ENCODE measurements at regions not wholly inside any gene's neighbourhood (a gene's known extent, or its start where the extent isn't known, plus 50 kb on each side); places are given as distances from the start of the nearest gene placed in this dataset.

DNA sequence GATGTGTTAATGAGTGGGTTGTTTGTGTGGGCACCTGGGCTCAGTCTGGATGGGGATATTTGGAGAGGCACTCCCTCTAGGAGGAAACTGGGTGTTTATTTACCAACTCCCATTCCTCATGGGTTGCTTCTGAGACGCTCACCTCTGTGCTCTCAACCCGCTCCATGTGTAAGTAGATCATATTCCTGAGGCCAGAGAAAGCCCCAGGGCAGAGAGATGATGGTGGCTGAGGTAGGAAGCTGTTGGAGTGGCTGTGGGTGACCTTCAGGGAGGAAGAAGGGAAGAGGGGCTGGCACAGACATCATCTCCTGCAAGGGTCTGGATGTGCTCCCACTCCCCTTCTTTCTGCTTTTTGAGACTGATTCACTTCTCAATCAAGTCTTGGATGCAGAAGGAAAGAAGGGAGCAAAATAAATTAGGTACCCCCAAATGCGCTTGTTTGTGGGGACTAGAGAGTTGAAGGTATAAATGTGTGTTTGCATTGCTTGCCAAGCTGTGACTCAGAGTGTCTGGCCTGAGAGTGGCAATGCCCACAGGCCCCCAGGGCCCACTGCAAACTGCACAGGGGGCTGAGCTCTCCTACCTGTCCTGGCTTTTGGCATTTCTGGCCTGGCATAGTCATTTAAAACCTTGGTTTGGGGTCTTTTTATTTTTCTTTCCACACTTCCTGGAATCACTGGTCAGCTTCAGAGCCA, 57.2 kb upstream of the TNP1 start:
- no peaks in the 10 kb centered on the region for H3K36me3 Mint-ChIP-seq (ENCODE audit: low read depth)
- no peak overlapping the region for H3K4me3 Mint-ChIP-seq
- H3K9me3 Mint-ChIP-seq: no peaks in the 10 kb centered on the region
- no peaks in the 10 kb centered on the region for H3K27me3 Mint-ChIP-seq (ENCODE audit: low read depth)
- no peaks in the 10 kb centered on the region for H3K4me1 Mint-ChIP-seq (ENCODE audit: low read depth)
- no peak overlapping the region for H3K27ac Mint-ChIP-seq

DNA sequence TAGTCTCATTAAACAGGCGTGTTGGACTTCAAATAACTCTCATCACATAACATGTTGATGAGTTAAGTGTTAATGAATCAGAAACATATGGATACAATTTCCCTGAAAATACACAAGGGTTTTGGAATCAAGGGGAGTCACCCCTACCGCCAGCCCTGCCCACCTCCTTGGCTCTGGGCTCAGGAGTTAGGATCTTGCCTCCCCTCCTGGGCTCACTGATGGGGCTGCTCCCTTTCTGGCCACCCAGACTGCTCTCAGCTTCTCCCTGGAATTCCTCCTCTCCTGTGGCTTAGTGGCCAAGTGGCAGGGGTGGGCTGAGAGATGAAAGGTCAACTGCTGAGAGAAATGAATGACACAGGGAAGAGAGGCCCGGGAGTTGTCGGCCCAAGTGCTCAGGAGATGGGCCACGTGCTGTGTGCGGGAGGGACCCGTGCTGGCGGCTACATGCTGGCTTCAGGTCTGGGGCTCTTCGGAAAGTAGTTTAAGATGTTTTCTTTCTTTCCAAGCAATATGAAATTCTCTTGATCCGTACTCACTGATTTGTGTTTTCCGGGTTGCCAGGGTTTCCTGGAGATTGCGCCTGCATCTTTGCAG, 55.8 kb upstream of the TNP1 start:
- Mint-ChIP-seq H3K9me3 (no peaks in the 10 kb centered on the region), H3K4me3 (no peak overlapping the region), H3K27ac (no peak overlapping the region), H3K27me3 (ENCODE audit: low read depth) (no peaks in the 10 kb centered on the region), H3K4me1 (ENCODE audit: low read depth) (no peaks in the 10 kb centered on the region), H3K36me3 (ENCODE audit: low read depth) (no peaks in the 10 kb centered on the region)

GRCh38 chr2:216914491-216914890, 54.6 kb upstream of the TNP1 start:
- Mint-ChIP-seq H3K4me1 (ENCODE audit: low read depth) (no peaks in the 10 kb centered on the region), H3K9me3 (no peaks in the 10 kb centered on the region), H3K27ac (no peak overlapping the region), H3K27me3 (ENCODE audit: low read depth) (no peaks in the 10 kb centered on the region), H3K36me3 (ENCODE audit: low read depth) (no peaks in the 10 kb centered on the region), H3K4me3 (no peak overlapping the region)

DNA sequence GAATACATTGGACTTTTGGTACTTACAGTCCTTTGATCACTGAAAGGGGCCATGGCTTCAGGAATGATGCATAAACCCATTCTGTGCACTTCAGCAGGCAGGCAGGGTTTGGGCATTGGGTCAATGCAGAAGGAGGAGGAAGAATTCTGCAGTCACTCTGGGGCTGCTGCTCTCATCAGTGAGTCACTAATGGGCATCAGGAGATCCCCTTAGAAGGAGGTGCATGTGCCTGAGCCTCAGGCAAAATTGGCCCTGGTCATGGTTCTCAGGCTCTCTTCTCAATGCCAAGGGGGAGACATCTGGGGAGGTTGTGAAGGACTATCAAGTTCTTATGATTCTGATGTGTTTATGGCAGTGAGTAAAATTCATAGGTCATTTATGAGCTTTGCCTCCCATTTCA, 52.0 kb upstream of the TNP1 start:
- Mint-ChIP-seq H3K4me3 (no peak overlapping the region), H3K9me3 (no peaks in the 10 kb centered on the region), H3K27ac (no peak overlapping the region), H3K4me1 (ENCODE audit: low read depth) (no peaks in the 10 kb centered on the region), H3K36me3 (ENCODE audit: low read depth) (no peaks in the 10 kb centered on the region), H3K27me3 (ENCODE audit: low read depth) (no peaks in the 10 kb centered on the region)

DNA sequence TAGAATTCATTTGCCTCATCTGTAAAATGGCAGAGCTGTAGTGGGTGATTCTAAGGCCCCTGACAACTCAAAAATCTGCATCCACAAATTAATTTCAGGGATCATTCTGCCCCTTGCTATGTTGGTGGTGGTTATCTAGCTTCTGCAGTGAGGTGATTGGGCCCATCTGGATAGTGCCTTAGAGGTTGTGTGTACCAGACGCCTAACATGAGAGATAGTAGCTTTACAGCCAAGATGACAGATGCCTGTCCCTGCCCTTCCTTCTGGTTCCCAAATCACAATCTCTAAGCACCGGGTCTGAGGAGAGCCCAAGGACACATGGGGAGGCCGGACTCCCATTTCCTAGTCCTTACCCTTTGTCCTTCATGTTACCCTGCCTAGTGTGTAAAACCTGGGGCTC, 51.1 kb upstream of the TNP1 start:
- Mint-ChIP-seq H3K27me3 (ENCODE audit: low read depth) (no peaks in the 10 kb centered on the region), H3K27ac (no peak overlapping the region), H3K9me3 (no peaks in the 10 kb centered on the region), H3K4me1 (ENCODE audit: low read depth) (no peaks in the 10 kb centered on the region), H3K36me3 (ENCODE audit: low read depth) (no peaks in the 10 kb centered on the region), H3K4me3 (no peak overlapping the region)

GRCh38 chr2:216909541-216910210, 49.8 kb upstream of the TNP1 start:
- no peaks in the 10 kb centered on the region for H3K27me3 Mint-ChIP-seq (ENCODE audit: low read depth)
- no peaks in the 10 kb centered on the region for H3K9me3 Mint-ChIP-seq
- H3K36me3 Mint-ChIP-seq (ENCODE audit: low read depth): no peaks in the 10 kb centered on the region
- H3K27ac Mint-ChIP-seq: no peak overlapping the region
- H3K4me1 Mint-ChIP-seq (ENCODE audit: low read depth): peaks cover 9% of the 10 kb centered on the region
- H3K4me3 Mint-ChIP-seq: no peak overlapping the region

Data from T-helper 1 cell treated with Interleukin-12 subunit alpha and Interleukin-12 subunit beta and Interleukin-4 antibody, amounts not matched to agents 30 μg/mL and 1 μg/mL, for 36 hours (primary cell).